GM12878 (cell line): ENCODE measurements at regions not wholly inside any gene's neighbourhood (a gene's known extent, or its start where the extent isn't known, plus 50 kb on each side); places are given as distances from the start of the nearest gene placed in this dataset.

Experiments used
- ATAC-seq: fragments of 200-7000 bp; cut with Tn5 transposase; 3 replicates; pipeline ENCODE4 v1.9.1; 2020; ENCODE audit warnings: mild to moderate bottlenecking, moderate library complexity
- BruUV-seq: library from RNA; stranded (reverse); fragments of 400-500 nt; replicated peaks from 2 replicates; lab custom pipeline; 2021; lab: Mats Ljungman, UMichigan
- CTCF ChIA-PET: fragments of 300-600 bp; sonication (Branson Sonifier 250); formaldehyde crosslinking; extraction: SDS; loops from one replicate; lab custom pipeline; 2021; ENCODE audit warnings: inconsistent platforms; lab: Yijun Ruan, JAX
- POLR2A ChIA-PET: fragments of 350-600 bp; formaldehyde crosslinking; extraction: SDS; loops from one replicate; lab custom pipeline; 2021; ENCODE audit warnings: inconsistent platforms; lab: Charles Lee
- RAD21 ChIA-PET: fragments of 300-600 bp; sonication (Branson Sonifier 250); formaldehyde crosslinking; loops from one replicate; lab custom pipeline; 2023; ENCODE audit warnings: antibody characterized with exemption; ENCODE audit not compliant: unreplicated experiment; lab: Charles Lee
- SMC1A ChIA-PET: fragments of 300-600 bp; sonication (Branson Sonifier 250); formaldehyde crosslinking; loops from one replicate; lab custom pipeline; 2023; ENCODE audit not compliant: unreplicated experiment, uncharacterized antibody; lab: Charles Lee
- DNase-seq: peaks from one replicate; pipeline ENCODE4 v3.0.0-alpha.2; 2011; ENCODE audit warnings: low read depth, low spot score
- FAIRE-seq: peaks from 3 replicates; lab custom pipeline; 2011; peaks lifted over from hg19 to GRCh38; lab: Jason Lieb, UNC
- H2AFZ ChIP-seq: 2 replicates; pipeline ENCODE4 v1.6.0; 2011; ENCODE audit warnings: low read depth, low read length, control low read depth; ENCODE audit not compliant: control insufficient read depth
- H3K27ac ChIP-seq: 2 replicates; pipeline ENCODE4 v1.5.1; 2011; ENCODE audit warnings: control low read depth; ENCODE audit not compliant: control insufficient read depth, insufficient read depth
- H3K27me3 ChIP-seq, 2 experiments: replicated peaks in 1 of 2; 2 replicates each; pipeline versions ENCODE4 v1.6.0 to v1.6.1; 2011; ENCODE audit warnings: low read length in 1 of 2; ENCODE audit not compliant: control insufficient read depth in 2 of 2, insufficient read depth in 2 of 2
- H3K36me3 ChIP-seq, 2 experiments: 2 replicates each; pipeline ENCODE4 v1.5.1; 2011; ENCODE audit warnings: low read length in 1 of 2; ENCODE audit not compliant: control insufficient read depth in 2 of 2, insufficient read depth in 2 of 2
- H3K4me1 ChIP-seq: 2 replicates; pipeline ENCODE4 v1.6.1; 2011; ENCODE audit warnings: mild to moderate bottlenecking, low read length, moderate library complexity, mixed read lengths; ENCODE audit not compliant: control insufficient read depth, insufficient read depth
- H3K4me2 ChIP-seq: 2 replicates; pipeline ENCODE4 v1.6.0; 2011; ENCODE audit warnings: control low read depth; ENCODE audit not compliant: control insufficient read depth, insufficient read depth
- H3K4me3 ChIP-seq: fragments of 200-600 bp; sonication (generic); 2 replicates; pipeline ENCODE4 v1.5.1; 2016
- H3K79me2 ChIP-seq: 2 replicates; pipeline ENCODE4 v1.6.0; 2011; ENCODE audit warnings: low read length; ENCODE audit not compliant: control insufficient read depth, insufficient read depth
- H3K9ac ChIP-seq: 2 replicates; pipeline ENCODE4 v1.8.0; 2011; ENCODE audit warnings: low read length, control low read depth, mixed read lengths; ENCODE audit not compliant: control insufficient read depth, insufficient read depth
- H3K9me3 ChIP-seq: replicated peaks from 3 replicates; pipeline ENCODE4 v1.5.1; 2011; ENCODE audit warnings: mild to moderate bottlenecking, low read length; ENCODE audit not compliant: control insufficient read depth, insufficient read depth
- H4K20me1 ChIP-seq: 2 replicates; pipeline ENCODE4 v1.6.0; 2011; ENCODE audit not compliant: control insufficient read depth, insufficient read depth
- JUNB ChIP-seq: IDR thresholded peaks from 2 replicates; pipeline ENCODE4 v1.6.1; 2016; ENCODE audit warnings: antibody characterized with exemption, mild to moderate bottlenecking
- RBBP5 ChIP-seq: fragments of 200-600 bp; sonication (generic); conservative IDR thresholded peaks from 2 replicates; pipeline ENCODE4 v1.6.1; 2016
- RFX5 ChIP-seq: IDR thresholded peaks from 2 replicates; pipeline ENCODE4 v1.6.1; 2011; ENCODE audit warnings: low read depth, low read length, improper control_type of control experiment
- WGBS: methylation state at CpG from one replicate; pipeline ENCODE4 v1.1.6; 2016; ENCODE audit warnings: low lambda C conversion rate; ENCODE audit not compliant: insufficient replicate concordance, insufficient coverage; ENCODE audit errors: missing lambda C conversion rate; 5-methylcytosine and 5-hydroxymethylcytosine counted together
- in situ Hi-C: fragments of 300-500 bp; cut with MboI; formaldehyde crosslinking; loops from 9 replicates; pipeline ENCODE4 v1.14.3; 2018; ENCODE audit warnings: mixed read lengths
- intact Hi-C: fragments of 100-400 bp; cut with micrococcal nuclease; formaldehyde crosslinking; loops from one replicate; pipeline ENCODE4 v1.14.2; 2022; ENCODE audit not compliant: unreplicated experiment
- TF ChIP-seq, protein P1 (sequence below): fragments of 450-650 bp; formaldehyde crosslinking; IDR thresholded peaks from 2 replicates; pipeline ENCODE4 v1.4.0; 2022; ENCODE audit warnings: mild to moderate bottlenecking, moderate library complexity
- TF ChIP-seq, protein P2 (sequence below): fragments of 450-650 bp; formaldehyde crosslinking; IDR thresholded peaks from 2 replicates; pipeline ENCODE4 v1.4.0; 2020; ENCODE audit warnings: mild to moderate bottlenecking, moderate library complexity
- TF ChIP-seq, protein P3 (sequence below): IDR thresholded peaks from 2 replicates; pipeline ENCODE4 v1.6.1; 2011; ENCODE audit warnings: low read depth, mild to moderate bottlenecking, low read length, moderate library complexity, borderline replicate concordance; ENCODE audit errors: extremely low read depth
- TF ChIP-seq, protein P4 (sequence below): IDR thresholded peaks from 2 replicates; pipeline ENCODE4 v1.6.1; 2012; ENCODE audit warnings: low read length, inconsistent platforms

DNA sequence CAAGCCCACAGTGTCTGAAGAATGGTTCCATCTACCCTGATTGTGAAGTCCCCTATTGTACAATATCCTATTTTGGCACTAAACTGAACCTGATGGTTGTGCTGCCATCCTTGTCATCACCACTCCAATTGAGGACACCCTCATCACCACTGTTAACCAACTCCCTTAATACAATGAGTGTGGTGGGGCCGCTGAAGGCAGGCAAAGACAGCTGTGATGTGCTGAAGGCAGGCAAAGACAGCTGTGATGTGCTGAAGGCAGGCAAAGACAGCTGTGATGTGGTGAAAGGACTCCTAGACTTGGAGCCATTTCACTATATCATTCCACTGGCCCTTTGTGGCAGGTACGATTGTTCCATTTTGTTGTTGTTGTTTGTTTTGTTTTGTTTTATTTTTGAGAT is 481.6 kb downstream of the SOX6 start:
- Histone ChIP-seq H4K20me1 (no peaks in the 10 kb centered on the region), H3K4me3 (no peak overlapping the region), H3K4me2 (no peak overlapping the region), H3K27ac (no peak overlapping the region), H3K9ac (no peak overlapping the region), H3K27me3 (no peaks in the 10 kb centered on the region; a peak in 1 of 4 replicates), H3K9me3 (no peaks in the 10 kb centered on the region), H3K36me3 (no peaks in the 10 kb centered on the region), H3K4me1 (no peaks in the 10 kb centered on the region), H3K79me2 (no peaks in the 10 kb centered on the region), H2AFZ (no peak overlapping the region)
- ChIA-PET CTCF (no interaction called here), RAD21 (no interaction called here), POLR2A (no interaction called here), SMC1A (no interaction called here)
- TF ChIP-seq, protein P1, sequence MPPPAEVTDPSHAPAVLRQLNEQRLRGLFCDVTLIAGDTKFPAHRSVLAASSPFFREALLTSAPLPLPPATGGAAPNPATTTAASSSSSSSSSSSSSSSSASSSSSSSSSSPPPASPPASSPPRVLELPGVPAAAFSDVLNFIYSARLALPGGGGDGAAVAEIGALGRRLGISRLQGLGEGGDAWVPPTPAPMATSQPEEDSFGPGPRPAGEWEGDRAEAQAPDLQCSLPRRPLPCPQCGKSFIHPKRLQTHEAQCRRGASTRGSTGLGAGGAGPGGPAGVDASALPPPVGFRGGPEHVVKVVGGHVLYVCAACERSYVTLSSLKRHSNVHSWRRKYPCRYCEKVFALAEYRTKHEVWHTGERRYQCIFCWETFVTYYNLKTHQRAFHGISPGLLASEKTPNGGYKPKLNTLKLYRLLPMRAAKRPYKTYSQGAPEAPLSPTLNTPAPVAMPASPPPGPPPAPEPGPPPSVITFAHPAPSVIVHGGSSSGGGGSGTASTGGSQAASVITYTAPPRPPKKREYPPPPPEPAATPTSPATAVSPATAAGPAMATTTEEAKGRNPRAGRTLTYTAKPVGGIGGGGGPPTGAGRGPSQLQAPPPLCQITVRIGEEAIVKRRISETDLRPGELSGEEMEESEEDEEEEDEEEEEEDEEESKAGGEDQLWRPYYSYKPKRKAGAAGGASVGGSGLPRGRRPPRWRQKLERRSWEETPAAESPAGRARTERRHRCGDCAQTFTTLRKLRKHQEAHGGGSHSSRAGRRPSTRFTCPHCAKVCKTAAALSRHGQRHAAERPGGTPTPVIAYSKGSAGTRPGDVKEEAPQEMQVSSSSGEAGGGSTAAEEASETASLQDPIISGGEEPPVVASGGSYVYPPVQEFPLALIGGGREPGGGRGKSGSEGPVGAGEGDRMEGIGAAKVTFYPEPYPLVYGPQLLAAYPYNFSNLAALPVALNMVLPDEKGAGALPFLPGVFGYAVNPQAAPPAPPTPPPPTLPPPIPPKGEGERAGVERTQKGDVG (CRISPR knock-in tag), result no peak
- no peak for TF ChIP-seq JUNB
- TF ChIP-seq RFX5, result no peak
- TF ChIP-seq, protein P2, sequence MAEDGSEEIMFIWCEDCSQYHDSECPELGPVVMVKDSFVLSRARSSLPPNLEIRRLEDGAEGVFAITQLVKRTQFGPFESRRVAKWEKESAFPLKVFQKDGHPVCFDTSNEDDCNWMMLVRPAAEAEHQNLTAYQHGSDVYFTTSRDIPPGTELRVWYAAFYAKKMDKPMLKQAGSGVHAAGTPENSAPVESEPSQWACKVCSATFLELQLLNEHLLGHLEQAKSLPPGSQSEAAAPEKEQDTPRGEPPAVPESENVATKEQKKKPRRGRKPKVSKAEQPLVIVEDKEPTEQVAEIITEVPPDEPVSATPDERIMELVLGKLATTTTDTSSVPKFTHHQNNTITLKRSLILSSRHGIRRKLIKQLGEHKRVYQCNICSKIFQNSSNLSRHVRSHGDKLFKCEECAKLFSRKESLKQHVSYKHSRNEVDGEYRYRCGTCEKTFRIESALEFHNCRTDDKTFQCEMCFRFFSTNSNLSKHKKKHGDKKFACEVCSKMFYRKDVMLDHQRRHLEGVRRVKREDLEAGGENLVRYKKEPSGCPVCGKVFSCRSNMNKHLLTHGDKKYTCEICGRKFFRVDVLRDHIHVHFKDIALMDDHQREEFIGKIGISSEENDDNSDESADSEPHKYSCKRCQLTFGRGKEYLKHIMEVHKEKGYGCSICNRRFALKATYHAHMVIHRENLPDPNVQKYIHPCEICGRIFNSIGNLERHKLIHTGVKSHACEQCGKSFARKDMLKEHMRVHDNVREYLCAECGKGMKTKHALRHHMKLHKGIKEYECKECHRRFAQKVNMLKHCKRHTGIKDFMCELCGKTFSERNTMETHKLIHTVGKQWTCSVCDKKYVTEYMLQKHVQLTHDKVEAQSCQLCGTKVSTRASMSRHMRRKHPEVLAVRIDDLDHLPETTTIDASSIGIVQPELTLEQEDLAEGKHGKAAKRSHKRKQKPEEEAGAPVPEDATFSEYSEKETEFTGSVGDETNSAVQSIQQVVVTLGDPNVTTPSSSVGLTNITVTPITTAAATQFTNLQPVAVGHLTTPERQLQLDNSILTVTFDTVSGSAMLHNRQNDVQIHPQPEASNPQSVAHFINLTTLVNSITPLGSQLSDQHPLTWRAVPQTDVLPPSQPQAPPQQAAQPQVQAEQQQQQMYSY, result no peak
- TF ChIP-seq, protein P3, sequence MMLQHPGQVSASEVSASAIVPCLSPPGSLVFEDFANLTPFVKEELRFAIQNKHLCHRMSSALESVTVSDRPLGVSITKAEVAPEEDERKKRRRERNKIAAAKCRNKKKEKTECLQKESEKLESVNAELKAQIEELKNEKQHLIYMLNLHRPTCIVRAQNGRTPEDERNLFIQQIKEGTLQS, result no peak
- TF ChIP-seq, protein P4, sequence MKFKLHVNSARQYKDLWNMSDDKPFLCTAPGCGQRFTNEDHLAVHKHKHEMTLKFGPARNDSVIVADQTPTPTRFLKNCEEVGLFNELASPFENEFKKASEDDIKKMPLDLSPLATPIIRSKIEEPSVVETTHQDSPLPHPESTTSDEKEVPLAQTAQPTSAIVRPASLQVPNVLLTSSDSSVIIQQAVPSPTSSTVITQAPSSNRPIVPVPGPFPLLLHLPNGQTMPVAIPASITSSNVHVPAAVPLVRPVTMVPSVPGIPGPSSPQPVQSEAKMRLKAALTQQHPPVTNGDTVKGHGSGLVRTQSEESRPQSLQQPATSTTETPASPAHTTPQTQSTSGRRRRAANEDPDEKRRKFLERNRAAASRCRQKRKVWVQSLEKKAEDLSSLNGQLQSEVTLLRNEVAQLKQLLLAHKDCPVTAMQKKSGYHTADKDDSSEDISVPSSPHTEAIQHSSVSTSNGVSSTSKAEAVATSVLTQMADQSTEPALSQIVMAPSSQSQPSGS, result no peak
- no peak for TF ChIP-seq RBBP5
- ATAC-seq, result no peak
- in situ Hi-C loops, result no loop called here
- intact Hi-C loops, result no loop called here
- FAIRE-seq, result peak; percentile 27
- 52% methylated on average over 2 of the region's 2 CpGs for WGBS
- BruUV-seq, result no TSS peak
- no peak for DNase-seq
